DND-41 (cell line): ENCODE measurements at regions not wholly inside any gene's neighbourhood (a gene's known extent, or its start where the extent isn't known, plus 50 kb on each side); places are given as distances from the start of the nearest gene placed in this dataset.
A peak's percentile ranks its signal among the peaks of the same experiment; 100 is the strongest.

Source experiments
- EZH2 ChIP-seq: IDR thresholded peaks from 3 replicates; pipeline ENCODE4 v1.6.1; 2012; ENCODE audit warnings: borderline replicate concordance, low read depth, mild to moderate bottlenecking, moderate library complexity, low read length, inconsistent platforms; ENCODE audit not compliant: severe bottlenecking
- TF ChIP-seq, protein P1 (sequence below): IDR thresholded peaks from 2 replicates; pipeline ENCODE4 v1.5.1; 2012; ENCODE audit warnings: borderline replicate concordance, low read length, moderate library complexity, mild to moderate bottlenecking; ENCODE audit not compliant: poor library complexity, severe bottlenecking; ENCODE audit errors: extremely low read depth

DNA sequence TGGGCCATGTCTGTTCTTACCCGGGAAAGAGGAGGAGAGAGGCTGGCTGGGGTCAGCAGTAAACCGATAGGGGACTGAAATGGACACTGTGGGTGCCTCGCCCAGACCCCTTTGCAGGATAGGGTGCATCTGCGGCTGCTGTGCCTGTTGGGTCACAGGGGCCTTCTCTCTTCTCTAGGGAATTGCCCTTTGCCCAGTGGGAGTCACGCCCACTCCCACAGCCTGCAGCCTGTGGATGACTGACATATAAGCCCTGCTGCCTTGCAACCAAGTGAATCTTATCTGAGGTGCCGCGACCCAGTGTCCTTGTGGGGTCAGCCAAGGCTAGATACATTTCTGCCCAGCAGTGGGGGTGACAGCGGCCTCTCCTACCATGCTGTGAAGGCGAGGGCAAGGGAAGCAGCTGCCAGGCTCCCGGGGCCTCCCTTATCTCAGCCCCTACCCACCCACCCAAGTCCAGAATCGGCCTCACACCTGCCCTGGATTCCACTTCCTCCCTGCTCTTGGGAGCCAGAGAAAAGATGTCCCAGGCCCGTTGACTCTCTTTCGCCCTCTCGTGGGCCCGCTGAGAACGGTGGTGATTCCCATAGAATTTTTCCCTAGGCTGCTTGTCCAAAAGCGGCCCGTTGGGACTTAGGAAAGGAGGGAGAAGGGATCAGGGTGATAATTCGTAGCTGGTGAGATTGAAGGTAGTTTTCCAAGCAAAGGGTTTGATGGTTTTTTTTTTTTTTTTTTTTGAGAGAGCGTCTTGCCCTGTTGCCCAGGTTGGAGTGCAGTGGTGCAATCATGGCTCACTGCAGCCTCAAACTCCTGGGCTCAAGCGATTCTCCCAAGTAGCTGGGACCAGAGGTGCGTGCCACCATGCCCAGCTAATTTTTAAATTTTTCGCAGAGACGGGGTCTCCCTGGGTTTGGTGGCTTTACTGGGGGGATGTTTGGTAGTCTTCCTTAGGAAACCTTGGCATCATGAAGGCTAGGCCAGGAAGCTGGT is 56.8 kb upstream of the SMOX start:
- TF ChIP-seq, protein P1, sequence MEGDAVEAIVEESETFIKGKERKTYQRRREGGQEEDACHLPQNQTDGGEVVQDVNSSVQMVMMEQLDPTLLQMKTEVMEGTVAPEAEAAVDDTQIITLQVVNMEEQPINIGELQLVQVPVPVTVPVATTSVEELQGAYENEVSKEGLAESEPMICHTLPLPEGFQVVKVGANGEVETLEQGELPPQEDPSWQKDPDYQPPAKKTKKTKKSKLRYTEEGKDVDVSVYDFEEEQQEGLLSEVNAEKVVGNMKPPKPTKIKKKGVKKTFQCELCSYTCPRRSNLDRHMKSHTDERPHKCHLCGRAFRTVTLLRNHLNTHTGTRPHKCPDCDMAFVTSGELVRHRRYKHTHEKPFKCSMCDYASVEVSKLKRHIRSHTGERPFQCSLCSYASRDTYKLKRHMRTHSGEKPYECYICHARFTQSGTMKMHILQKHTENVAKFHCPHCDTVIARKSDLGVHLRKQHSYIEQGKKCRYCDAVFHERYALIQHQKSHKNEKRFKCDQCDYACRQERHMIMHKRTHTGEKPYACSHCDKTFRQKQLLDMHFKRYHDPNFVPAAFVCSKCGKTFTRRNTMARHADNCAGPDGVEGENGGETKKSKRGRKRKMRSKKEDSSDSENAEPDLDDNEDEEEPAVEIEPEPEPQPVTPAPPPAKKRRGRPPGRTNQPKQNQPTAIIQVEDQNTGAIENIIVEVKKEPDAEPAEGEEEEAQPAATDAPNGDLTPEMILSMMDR, result peak; percentile 66
- TF ChIP-seq EZH2, result no peak
